Omental fat pad (tissue), 3 donors: ENCODE measurements at regions not wholly inside any gene's neighbourhood (a gene's known extent, or its start where the extent isn't known, plus 50 kb on each side); places are given as distances from the start of the nearest gene placed in this dataset.
"Not testable (repeated sequence)": the region's sequence is repeated elsewhere in the genome, so short reads cannot be mapped to it uniquely, and the experiment has no call there.

Source experiments
- ATAC-seq: fragments of 150-250 bp; one replicate; pipeline ENCODE4 v1.9.1; 2016; ENCODE audit warnings: mild to moderate bottlenecking, moderate library complexity; ENCODE audit not compliant: low FRiP score
- DNase-seq: peaks from one replicate; pipeline ENCODE4 v3.0.0-alpha.2; 2019; ENCODE audit warnings: low spot score
- CTCF ChIP-seq, 3 donors: fragments of 450-650 bp; IDR thresholded peaks; one replicate each; pipeline ENCODE4 v1.5.1; 2016 to 2017; ENCODE audit warnings: antibody characterized with exemption in 3 of 3, mild to moderate bottlenecking in 3 of 3, moderate library complexity in 2 of 3

DNA sequence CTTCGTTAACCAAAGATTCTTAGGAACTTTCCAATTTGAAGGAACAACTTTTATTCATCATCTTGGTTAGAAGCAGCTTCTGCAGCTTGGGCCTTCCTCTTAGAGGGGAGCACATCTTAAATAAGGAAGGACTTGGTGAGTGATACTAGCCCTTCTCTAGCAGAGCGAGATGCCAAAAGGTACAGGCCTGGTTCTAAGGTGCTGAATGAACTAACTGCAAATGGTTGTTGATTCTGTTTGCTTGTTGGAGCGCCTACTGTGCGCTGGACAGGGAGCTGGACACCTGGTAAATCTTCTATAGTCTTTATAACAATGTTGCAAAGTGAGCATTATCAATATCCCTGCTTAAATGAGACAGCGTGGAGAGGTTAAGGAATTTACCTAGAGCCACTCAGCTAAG is 127.1 kb downstream of the MYCN start:
- DNase-seq (no peak), ATAC-seq (no peak)
- no peak for TF ChIP-seq CTCF (IDR thresholded peaks at IDR 0.05)

- no peak for TF ChIP-seq CTCF (IDR thresholded peaks at IDR 0.05)
- no peak for DNase-seq
- ATAC-seq = no peak
Observed at GRCh38 chr2:16067037-16067406, 126.7 kb downstream of the MYCN start.

DNA sequence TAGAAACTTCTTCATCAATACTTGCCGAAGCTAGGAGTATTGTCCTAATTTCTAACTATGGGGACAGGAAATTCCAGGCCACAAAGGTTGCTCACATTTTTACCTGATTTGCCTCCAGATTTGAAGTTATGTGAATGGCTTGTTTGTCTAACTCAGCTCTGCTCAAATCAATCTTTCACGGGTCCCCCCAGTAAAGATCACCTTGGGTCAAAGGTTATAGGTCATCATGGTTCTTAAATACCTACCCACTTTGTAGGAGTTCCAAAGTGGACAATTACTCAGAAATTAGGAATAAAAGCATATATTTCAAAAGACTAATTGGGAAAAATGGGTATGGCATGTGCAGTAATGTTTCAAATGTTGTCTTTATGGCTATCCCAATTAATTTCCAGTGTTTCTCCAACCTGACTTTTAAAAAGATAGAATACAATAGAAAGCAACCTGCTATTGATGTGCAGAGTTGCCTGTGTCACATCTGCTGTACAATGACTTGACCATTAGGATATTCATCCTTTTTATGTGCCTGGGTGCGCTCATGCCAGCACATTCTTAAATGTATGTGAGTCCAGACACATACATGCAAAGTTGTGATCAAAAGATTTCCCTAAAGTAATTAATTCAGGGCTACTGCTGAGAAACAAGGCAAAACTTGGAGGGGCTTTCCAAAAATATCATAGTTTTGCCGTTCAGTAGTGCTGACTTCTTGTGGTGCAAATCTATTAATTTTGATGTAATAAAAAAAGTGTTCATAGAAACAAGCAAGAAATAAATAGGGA is 126.1 kb downstream of the MYCN start:
- TF ChIP-seq CTCF (IDR thresholded peaks at IDR 0.05) = no peak
- DNase-seq (no peak), ATAC-seq (no peak)

- not testable (repeated sequence) for ATAC-seq, DNase-seq
Observed at GRCh38 chr2:16065272-16066069, 125.1 kb downstream of the MYCN start.

- DNase-seq (no peak), ATAC-seq (no peak)
- no peak for TF ChIP-seq CTCF (IDR thresholded peaks at IDR 0.05)
Observed at GRCh38 chr2:16064745-16065144, 124.4 kb downstream of the MYCN start.

- DNase-seq (no peak), ATAC-seq (no peak)
- no peak for TF ChIP-seq CTCF (IDR thresholded peaks at IDR 0.05)
Observed at GRCh38 chr2:16063955-16064633, 123.7 kb downstream of the MYCN start.

DNA sequence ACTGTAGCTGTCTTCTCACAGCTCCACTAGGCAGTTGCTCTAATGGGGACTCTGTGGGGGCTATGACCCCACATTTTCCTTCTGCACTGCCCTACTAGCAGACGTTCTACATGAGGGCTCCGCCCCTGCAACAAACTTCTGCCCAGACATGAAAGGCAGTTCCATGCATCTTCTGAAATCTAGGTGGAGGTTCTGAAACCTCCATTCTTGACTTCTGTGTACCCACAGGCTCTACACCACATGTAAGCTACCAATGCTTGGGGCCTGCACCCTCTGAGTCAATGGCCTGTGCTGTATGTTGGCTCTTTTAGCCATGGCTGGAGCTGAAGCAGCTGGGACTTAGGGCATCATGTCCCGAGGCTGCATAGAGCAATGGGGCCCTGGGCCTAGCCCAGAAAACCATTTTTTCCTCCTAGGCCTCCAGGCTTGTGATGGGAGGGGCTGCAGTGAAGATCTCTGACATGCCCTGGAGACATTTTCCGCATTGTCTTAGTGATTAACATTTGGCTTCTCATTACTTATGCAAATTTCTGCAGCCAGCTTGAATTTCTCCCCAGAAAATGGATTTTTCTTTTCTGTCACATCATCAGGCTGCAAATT is 123.0 kb downstream of the MYCN start:
- no peak for ATAC-seq
- DNase-seq = no peak
- no peak for TF ChIP-seq CTCF (IDR thresholded peaks at IDR 0.05)
